ENCODE measurements at regions not wholly inside any gene's neighbourhood (a gene's known extent, or its start where the extent isn't known, plus 50 kb on each side); places are given as distances from the start of the nearest gene placed in this dataset.

DNA sequence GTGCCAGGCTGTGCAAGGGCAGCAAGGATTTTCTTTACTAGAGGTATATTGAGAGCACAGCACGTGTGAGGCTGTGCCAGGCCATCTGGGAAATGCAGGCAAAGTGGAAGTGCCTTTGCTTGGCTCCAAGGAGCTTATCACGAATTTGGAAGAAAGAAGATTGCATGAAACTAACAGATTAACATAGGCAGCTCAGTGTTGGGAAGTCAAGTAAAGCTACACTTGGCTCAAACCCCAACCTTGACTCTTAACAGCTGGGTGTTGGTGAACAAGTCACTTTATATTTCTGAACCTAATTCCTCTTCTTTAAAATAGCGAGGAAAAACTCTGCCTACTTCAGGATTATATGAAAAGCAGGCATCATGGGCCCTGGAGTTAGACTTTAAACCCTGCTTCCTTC lies 105.2 kb downstream of the PLCE1 start:
- TF ChIP-seq, protein P1, sequence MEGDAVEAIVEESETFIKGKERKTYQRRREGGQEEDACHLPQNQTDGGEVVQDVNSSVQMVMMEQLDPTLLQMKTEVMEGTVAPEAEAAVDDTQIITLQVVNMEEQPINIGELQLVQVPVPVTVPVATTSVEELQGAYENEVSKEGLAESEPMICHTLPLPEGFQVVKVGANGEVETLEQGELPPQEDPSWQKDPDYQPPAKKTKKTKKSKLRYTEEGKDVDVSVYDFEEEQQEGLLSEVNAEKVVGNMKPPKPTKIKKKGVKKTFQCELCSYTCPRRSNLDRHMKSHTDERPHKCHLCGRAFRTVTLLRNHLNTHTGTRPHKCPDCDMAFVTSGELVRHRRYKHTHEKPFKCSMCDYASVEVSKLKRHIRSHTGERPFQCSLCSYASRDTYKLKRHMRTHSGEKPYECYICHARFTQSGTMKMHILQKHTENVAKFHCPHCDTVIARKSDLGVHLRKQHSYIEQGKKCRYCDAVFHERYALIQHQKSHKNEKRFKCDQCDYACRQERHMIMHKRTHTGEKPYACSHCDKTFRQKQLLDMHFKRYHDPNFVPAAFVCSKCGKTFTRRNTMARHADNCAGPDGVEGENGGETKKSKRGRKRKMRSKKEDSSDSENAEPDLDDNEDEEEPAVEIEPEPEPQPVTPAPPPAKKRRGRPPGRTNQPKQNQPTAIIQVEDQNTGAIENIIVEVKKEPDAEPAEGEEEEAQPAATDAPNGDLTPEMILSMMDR (IDR thresholded peaks at IDR 0.05): no peak
- TF ChIP-seq POLR2A (IDR thresholded peaks at IDR 0.05): no peak

Data from vagina (tissue), 2 donors.